Duodenal mucosa (tissue), 2 donors: ENCODE measurements at regions not wholly inside any gene's neighbourhood (a gene's known extent, or its start where the extent isn't known, plus 50 kb on each side); places are given as distances from the start of the nearest gene placed in this dataset.

Experiments
- H3K27ac ChIP-seq: one replicate; pipeline ENCODE4 v1.7.0; 2013; ENCODE audit warnings: low read depth, low read length
- H3K27me3 ChIP-seq, 2 donors: one replicate each; pipeline ENCODE4 v1.7.0; 2013; ENCODE audit warnings: low read length in 2 of 2, control low read depth in 1 of 2; ENCODE audit not compliant: insufficient read depth in 2 of 2, control insufficient read depth in 1 of 2
- H3K36me3 ChIP-seq, 2 donors: one replicate each; pipeline ENCODE4 v1.7.0; 2013; ENCODE audit warnings: low read length in 2 of 2, control low read depth in 1 of 2; ENCODE audit not compliant: insufficient read depth in 2 of 2, control insufficient read depth in 1 of 2
- H3K4me1 ChIP-seq, 2 donors: one replicate each; pipeline ENCODE4 v1.7.0; 2013; ENCODE audit warnings: low read length in 2 of 2, control low read depth in 1 of 2; ENCODE audit not compliant: insufficient read depth in 2 of 2, control insufficient read depth in 1 of 2
- H3K4me3 ChIP-seq, 2 donors: one replicate each; pipeline ENCODE4 v1.7.0; 2013; ENCODE audit warnings: low read length in 2 of 2, low read depth in 1 of 2
- H3K9ac ChIP-seq, 2 donors: one replicate each; pipeline ENCODE4 v1.7.0; 2013; ENCODE audit warnings: low read length in 2 of 2, low read depth in 1 of 2
- H3K9me3 ChIP-seq, 2 donors: one replicate each; pipeline ENCODE4 v1.7.0; 2013; ENCODE audit warnings: low read length in 2 of 2, control low read depth in 1 of 2; ENCODE audit not compliant: control insufficient read depth in 1 of 2

- Histone ChIP-seq H3K36me3 (no peaks in the 10 kb centered on the region), H3K4me3 (no peak overlapping the region), H3K27me3 (no peaks in the 10 kb centered on the region), H3K27ac (no peak overlapping the region), H3K9me3 (no peaks in the 10 kb centered on the region), H3K9ac (no peak overlapping the region), H3K4me1 (no peaks in the 10 kb centered on the region)
These were observed 229.2 kb upstream of the CHRNA7 start for GRCh38 chr15:31801152-31801551.

DNA sequence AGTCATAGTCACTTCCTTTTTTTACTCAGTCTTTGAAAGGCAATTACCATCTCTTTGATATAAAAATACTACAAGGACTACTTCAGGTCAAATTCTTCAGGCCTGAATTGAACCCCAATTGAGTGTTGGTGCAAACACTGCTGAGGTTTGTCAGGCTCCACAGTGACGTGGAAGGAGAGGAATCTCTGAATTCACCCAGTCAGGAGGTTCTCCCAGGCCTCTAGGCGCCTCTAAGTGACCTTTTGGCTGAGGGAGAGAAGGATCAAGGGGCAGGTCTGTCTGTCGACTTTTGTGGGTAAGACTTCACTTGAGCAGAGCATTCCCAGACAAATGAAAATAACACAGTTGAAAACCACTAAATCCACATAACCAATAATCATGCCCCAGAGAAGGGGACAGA, 227.6 kb upstream of the CHRNA7 start:
- no peak overlapping the region for H3K9ac ChIP-seq
- H3K9me3 ChIP-seq, result no peaks in the 10 kb centered on the region
- H3K27me3 ChIP-seq, result no peaks in the 10 kb centered on the region
- no peak overlapping the region for H3K27ac ChIP-seq
- no peaks in the 10 kb centered on the region for H3K36me3 ChIP-seq
- no peaks in the 10 kb centered on the region for H3K4me1 ChIP-seq
- no peak overlapping the region for H3K4me3 ChIP-seq

DNA sequence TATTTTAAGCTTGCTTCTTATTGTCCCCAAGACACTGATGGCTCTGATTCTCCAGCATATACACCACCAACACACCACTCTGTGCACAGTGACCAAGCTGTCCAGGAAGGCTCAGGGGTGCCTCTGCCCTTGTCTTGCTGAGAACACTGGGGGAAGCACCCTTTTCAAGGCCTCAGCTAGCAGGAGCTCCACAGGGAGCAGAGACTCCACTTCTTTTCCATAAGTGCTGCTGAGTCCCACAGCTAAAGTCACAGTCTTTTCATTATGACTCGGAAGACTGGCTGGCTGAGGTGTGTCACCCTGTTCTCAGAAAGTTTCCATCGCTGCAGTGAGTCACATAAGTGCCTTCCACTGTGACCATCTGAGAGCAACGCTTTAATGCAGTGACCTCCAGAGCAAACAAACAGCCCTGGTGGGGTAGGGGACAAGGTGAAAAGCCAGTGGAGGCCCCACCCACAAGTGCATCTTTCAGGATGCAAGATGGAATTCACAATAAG, 226.9 kb upstream of the CHRNA7 start:
- no peaks in the 10 kb centered on the region for H3K4me1 ChIP-seq
- no peaks in the 10 kb centered on the region for H3K9me3 ChIP-seq
- no peaks in the 10 kb centered on the region for H3K27me3 ChIP-seq
- no peak overlapping the region for H3K9ac ChIP-seq
- H3K27ac ChIP-seq, result no peak overlapping the region
- H3K4me3 ChIP-seq, result no peak overlapping the region
- no peaks in the 10 kb centered on the region for H3K36me3 ChIP-seq

GRCh38 chr15:31805090-31805662, 225.1 kb upstream of the CHRNA7 start:
- H3K27ac ChIP-seq, result no peak overlapping the region
- no peaks in the 10 kb centered on the region for H3K36me3 ChIP-seq
- no peak overlapping the region for H3K9ac ChIP-seq
- no peak overlapping the region for H3K4me3 ChIP-seq
- H3K4me1 ChIP-seq, result no peaks in the 10 kb centered on the region
- H3K27me3 ChIP-seq, result no peaks in the 10 kb centered on the region
- no peaks in the 10 kb centered on the region for H3K9me3 ChIP-seq

DNA sequence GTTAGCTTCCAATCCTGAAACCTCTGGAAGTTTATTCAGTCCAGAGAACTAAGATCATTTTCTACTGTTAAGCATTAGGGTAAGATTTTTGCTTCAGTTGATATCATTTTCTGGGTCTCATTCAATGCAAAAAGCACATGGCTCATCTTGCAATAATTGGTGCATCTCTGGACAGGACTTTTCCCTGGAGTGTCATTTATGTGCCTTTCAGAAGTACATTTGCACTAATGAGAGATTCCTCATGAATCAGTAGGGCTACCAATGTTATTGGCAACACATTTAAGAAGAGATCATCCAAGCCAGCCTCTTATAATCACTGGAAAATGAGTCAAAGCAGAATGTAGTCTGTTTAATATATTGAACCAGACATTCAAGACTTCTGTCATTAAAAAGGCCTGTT, 224.2 kb upstream of the CHRNA7 start:
- no peak overlapping the region for H3K27ac ChIP-seq
- H3K4me1 ChIP-seq, result no peaks in the 10 kb centered on the region
- H3K4me3 ChIP-seq, result no peak overlapping the region
- H3K9me3 ChIP-seq, result no peaks in the 10 kb centered on the region
- no peaks in the 10 kb centered on the region for H3K27me3 ChIP-seq
- no peak overlapping the region for H3K9ac ChIP-seq
- H3K36me3 ChIP-seq, result no peaks in the 10 kb centered on the region

- Histone ChIP-seq H3K9me3 (no peaks in the 10 kb centered on the region), H3K36me3 (no peaks in the 10 kb centered on the region), H3K4me3 (no peak overlapping the region), H3K9ac (no peak overlapping the region), H3K27ac (no peak overlapping the region), H3K27me3 (no peaks in the 10 kb centered on the region), H3K4me1 (no peaks in the 10 kb centered on the region)
These were observed 218.7 kb upstream of the CHRNA7 start for GRCh38 chr15:31811641-31812040.

DNA sequence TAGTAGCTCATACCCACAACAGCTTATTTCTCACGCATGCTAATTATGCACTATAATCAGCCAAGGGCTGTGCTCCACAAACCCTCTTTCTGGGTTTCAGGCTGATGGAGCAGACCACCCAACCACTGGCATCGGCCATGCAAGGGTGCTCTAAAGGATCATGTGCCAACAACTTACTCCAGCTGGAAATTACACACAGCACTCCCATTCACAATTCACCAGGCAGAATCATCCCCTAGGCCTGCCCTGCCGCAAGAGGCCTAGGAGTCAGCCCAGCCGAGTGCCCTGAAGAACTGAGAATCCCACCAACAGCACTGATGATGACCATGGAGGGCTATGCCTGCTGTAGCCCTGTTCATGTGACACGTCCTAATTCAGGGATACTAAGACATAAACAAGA, 216.2 kb upstream of the CHRNA7 start:
- no peaks in the 10 kb centered on the region for H3K36me3 ChIP-seq
- no peaks in the 10 kb centered on the region for H3K27me3 ChIP-seq
- H3K4me1 ChIP-seq, result no peaks in the 10 kb centered on the region
- no peak overlapping the region for H3K9ac ChIP-seq
- H3K9me3 ChIP-seq, result no peaks in the 10 kb centered on the region
- H3K27ac ChIP-seq, result no peak overlapping the region
- no peak overlapping the region for H3K4me3 ChIP-seq

- no peak overlapping the region for H3K9ac ChIP-seq
- H3K27me3 ChIP-seq, result no peaks in the 10 kb centered on the region
- no peaks in the 10 kb centered on the region for H3K36me3 ChIP-seq
- no peaks in the 10 kb centered on the region for H3K4me1 ChIP-seq
- H3K4me3 ChIP-seq, result no peak overlapping the region
- no peak overlapping the region for H3K27ac ChIP-seq
- H3K9me3 ChIP-seq, result no peaks in the 10 kb centered on the region
These were observed 214.7 kb upstream of the CHRNA7 start for GRCh38 chr15:31815411-31816155.

- H3K27ac ChIP-seq, result no peak overlapping the region
These were observed 207.9 kb upstream of the CHRNA7 start for GRCh38 chr15:31822463-31822862.

GRCh38 chr15:31824024-31824423, 206.3 kb upstream of the CHRNA7 start:
- H3K27ac ChIP-seq, result no peak overlapping the region
- no peak overlapping the region for H3K9ac ChIP-seq
- no peaks in the 10 kb centered on the region for H3K9me3 ChIP-seq
- H3K27me3 ChIP-seq, result peaks cover 0 to 2% of the 10 kb centered on the region in 2 donors
- no peaks in the 10 kb centered on the region for H3K36me3 ChIP-seq
- H3K4me1 ChIP-seq, result no peaks in the 10 kb centered on the region
- no peak overlapping the region for H3K4me3 ChIP-seq

More at GRCh38 chr15:31822463-31822862, 207.9 kb upstream of the CHRNA7 start:
- Histone ChIP-seq H3K4me3 (no peak overlapping the region), H3K9ac (no peak overlapping the region), H3K36me3 (no peaks in the 10 kb centered on the region), H3K4me1 (no peaks in the 10 kb centered on the region), H3K9me3 (no peaks in the 10 kb centered on the region), H3K27me3 (no peaks in the 10 kb centered on the region)
